Immature natural killer cell (primary cell): ENCODE measurements at regions not wholly inside any gene's neighbourhood (a gene's known extent, or its start where the extent isn't known, plus 50 kb on each side); places are given as distances from the start of the nearest gene placed in this dataset.
A peak's percentile ranks its signal among the peaks of the same experiment; 100 is the strongest.

Experiments
- DNase-seq, 3 donors: peaks; one replicate each; pipeline ENCODE4 v3.0.0; 2022; ENCODE audit warnings: mixed read lengths in 1 of 3
- H3K27ac Mint-ChIP-seq, 6 donors: one replicate each; pipeline ENCODE4 v1.8.0; 2020; ENCODE audit warnings: mixed read lengths in 6 of 6, mild to moderate bottlenecking in 5 of 6, inconsistent platforms in 4 of 6, moderate library complexity in 3 of 6
- H3K27me3 Mint-ChIP-seq, 3 donors: one replicate each; pipeline ENCODE4 v1.8.0; 2020 to 2021; ENCODE audit warnings: low read depth in 3 of 3, mild to moderate bottlenecking in 3 of 3, mixed read lengths in 3 of 3, moderate library complexity in 3 of 3, inconsistent platforms in 1 of 3
- H3K36me3 Mint-ChIP-seq, 3 donors: one replicate each; pipeline ENCODE4 v1.8.0; 2020; ENCODE audit warnings: mixed read lengths in 3 of 3, inconsistent platforms in 2 of 3, mild to moderate bottlenecking in 2 of 3
- H3K4me1 Mint-ChIP-seq, 2 donors: one replicate each; pipeline ENCODE4 v1.8.0; 2020; ENCODE audit warnings: inconsistent platforms in 2 of 2, mild to moderate bottlenecking in 2 of 2, mixed read lengths in 2 of 2, moderate library complexity in 1 of 2
- H3K4me3 Mint-ChIP-seq, 5 donors: one replicate each; pipeline ENCODE4 v1.8.0; 2020; ENCODE audit warnings: mild to moderate bottlenecking in 5 of 5, mixed read lengths in 5 of 5, inconsistent platforms in 3 of 5, moderate library complexity in 3 of 5
- H3K9me3 Mint-ChIP-seq, 6 donors: one replicate each; pipeline ENCODE4 v1.8.0; 2020; ENCODE audit warnings: mild to moderate bottlenecking in 6 of 6, mixed read lengths in 6 of 6, inconsistent platforms in 4 of 6, moderate library complexity in 3 of 6

DNA sequence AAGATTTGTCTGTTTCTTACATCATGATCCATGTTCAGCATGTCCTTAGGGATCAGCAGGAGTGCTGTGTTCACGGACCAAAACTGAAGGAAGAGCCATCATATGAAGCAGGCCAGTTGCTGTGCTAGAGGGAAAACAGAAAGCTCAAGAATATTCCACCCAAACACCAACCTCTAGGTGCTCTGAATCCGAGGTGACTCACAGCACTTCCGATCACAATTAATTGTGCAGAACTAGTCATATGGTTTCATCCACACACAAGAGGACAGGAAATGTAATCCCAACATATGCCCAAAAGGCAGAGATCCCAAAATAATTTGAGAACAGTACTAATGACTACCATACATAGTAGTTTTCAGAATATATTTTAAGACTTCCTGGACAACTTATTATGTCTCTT lies 257.9 kb upstream of the KCNH8 start:
- no peak for DNase-seq
- H3K4me3 Mint-ChIP-seq: peak overlapping the region in 1 of 5 donors; percentile 17
- peaks cover 0 to 2% (median 0%) of the 10 kb centered on the region in 6 donors for H3K9me3 Mint-ChIP-seq
- H3K27ac Mint-ChIP-seq: no peak overlapping the region
- H3K36me3 Mint-ChIP-seq: peaks cover 0 to 4% (median 0%) of the 10 kb centered on the region in 3 donors
- H3K27me3 Mint-ChIP-seq: peaks cover 9 to 24% (median 16%) of the 10 kb centered on the region in 3 donors
- peaks cover 23 to 29% of the 10 kb centered on the region in 2 donors for H3K4me1 Mint-ChIP-seq

DNA sequence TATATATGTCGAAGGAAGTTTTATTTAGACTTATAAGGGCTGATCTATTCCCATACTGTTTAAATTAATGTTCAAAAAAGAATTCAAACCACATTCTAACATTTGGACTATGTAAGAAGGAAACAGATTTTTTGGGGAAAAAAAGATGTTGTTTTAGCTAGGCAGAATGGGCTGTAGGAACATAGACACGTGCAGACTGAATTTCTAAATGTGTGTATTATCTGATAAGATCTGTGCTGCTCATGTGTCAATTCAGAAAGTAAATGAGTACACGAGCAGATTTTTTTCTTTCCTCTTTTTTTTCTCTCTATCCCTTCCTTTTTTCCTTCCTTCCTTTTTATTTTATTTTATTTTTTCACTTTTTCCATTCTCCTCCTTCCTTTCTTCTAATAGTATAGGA lies 259.5 kb upstream of the KCNH8 start:
- Mint-ChIP-seq H3K4me3 (no peak overlapping the region), H3K27ac (no peak overlapping the region), H3K27me3 (peaks cover 8 to 22% (median 13%) of the 10 kb centered on the region in 3 donors), H3K9me3 (peaks cover 0 to 4% (median 0%) of the 10 kb centered on the region in 6 donors), H3K36me3 (peaks cover 0 to 4% (median 0%) of the 10 kb centered on the region in 3 donors), H3K4me1 (peaks cover 23 to 29% of the 10 kb centered on the region in 2 donors)
- no peak for DNase-seq

DNA sequence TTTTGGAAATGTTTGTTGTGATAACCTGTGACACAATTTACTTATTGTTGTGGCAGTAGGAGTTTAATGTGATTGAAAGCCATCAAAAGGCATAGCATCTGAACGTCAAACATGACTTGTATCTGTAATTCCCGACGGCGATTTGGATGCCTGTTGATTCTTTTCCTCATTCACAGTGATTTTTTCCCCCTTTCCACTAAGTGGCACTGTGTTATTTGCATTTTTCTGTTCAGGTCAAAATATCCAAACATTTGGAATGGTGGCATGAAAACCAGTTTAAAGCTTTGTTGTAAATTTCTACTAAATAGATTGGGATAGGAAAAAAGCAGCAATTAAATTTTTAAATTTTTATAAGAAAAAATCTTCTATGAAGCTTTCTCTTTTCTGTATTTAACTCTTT lies 259.9 kb upstream of the KCNH8 start:
- H3K4me1 Mint-ChIP-seq: peaks cover 23 to 29% of the 10 kb centered on the region in 2 donors
- peaks cover 8 to 22% (median 13%) of the 10 kb centered on the region in 3 donors for H3K27me3 Mint-ChIP-seq
- H3K36me3 Mint-ChIP-seq: peaks cover 0 to 4% (median 0%) of the 10 kb centered on the region in 3 donors
- H3K4me3 Mint-ChIP-seq: no peak overlapping the region
- no peak overlapping the region for H3K27ac Mint-ChIP-seq
- DNase-seq: no peak
- H3K9me3 Mint-ChIP-seq: peaks cover 0 to 4% (median 0%) of the 10 kb centered on the region in 6 donors

DNA sequence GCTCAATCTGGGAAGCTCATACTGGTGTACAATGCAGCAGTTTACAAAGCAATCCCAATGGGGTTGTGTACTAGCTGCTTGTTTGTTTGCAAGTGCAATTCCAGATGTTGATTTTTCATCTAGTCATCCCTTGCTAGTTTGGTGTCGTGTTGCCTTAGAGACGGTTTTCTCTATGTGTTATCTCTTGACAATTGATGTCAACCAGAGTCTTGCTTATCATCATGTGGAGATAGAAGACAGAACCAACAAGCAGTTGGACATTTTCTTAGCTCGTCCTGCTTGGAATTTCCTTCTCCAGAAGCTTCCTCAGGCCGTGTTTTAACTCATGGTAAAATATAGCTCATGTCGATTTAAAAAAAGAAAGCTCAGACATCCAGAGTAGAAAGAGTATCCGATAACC lies 262.0 kb upstream of the KCNH8 start:
- H3K4me1 Mint-ChIP-seq: peaks cover 11 to 13% of the 10 kb centered on the region in 2 donors
- H3K27me3 Mint-ChIP-seq: peaks cover 8 to 13% (median 10%) of the 10 kb centered on the region in 3 donors
- DNase-seq: no peak
- peaks cover 0 to 4% (median 0%) of the 10 kb centered on the region in 3 donors for H3K36me3 Mint-ChIP-seq
- H3K27ac Mint-ChIP-seq: no peak overlapping the region
- no peak overlapping the region for H3K4me3 Mint-ChIP-seq
- peaks cover 0 to 4% (median 0%) of the 10 kb centered on the region in 6 donors for H3K9me3 Mint-ChIP-seq

DNA sequence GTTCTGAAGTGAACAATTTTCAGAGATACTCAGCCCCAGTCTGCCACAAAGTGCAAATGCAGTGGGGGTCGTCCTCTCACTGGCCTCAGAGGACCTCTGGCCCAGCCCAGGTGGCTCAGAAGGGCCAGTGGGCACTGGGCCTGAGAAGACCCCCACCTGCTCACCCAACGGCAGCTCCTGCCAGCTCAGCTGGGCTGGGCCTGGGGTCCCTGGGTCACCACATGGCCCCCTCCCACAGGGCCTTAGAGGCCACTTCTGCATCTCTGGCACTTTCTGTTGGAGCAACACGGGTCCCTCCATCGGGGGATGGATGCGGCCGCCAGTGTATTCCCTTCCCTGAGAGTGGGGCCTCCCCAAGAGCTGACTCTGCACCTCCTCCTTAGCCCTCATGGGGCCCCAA lies 262.7 kb upstream of the KCNH8 start:
- Mint-ChIP-seq H3K27ac (no peak overlapping the region), H3K4me1 (peaks cover 5 to 6% of the 10 kb centered on the region in 2 donors), H3K9me3 (peaks cover 0 to 4% (median 0%) of the 10 kb centered on the region in 6 donors), H3K27me3 (peaks cover 8 to 15% (median 10%) of the 10 kb centered on the region in 3 donors), H3K4me3 (no peak overlapping the region), H3K36me3 (peaks cover 0 to 4% (median 0%) of the 10 kb centered on the region in 3 donors)
- no peak for DNase-seq

DNA sequence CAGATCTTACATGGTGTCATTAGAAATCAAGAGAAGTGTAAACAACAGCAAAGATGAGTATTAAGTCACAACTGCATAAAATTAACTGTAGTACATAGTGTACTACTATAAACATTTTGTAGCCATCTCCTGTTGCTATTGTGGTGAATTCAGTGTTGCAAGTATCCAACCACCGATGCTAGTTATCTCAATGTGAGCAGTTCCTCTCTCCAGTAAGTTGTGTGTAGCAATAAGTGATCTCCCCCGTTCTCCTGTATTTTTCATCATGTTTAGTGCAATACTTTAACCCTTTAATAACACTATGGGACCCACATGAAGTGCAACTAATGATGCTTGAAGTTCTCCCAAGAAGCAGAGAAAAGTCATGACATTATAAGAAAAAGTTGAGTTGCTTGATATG lies 264.7 kb upstream of the KCNH8 start:
- no peaks in the 10 kb centered on the region for H3K4me1 Mint-ChIP-seq
- peaks cover 0 to 4% (median 0%) of the 10 kb centered on the region in 3 donors for H3K36me3 Mint-ChIP-seq
- H3K27me3 Mint-ChIP-seq: peaks cover 3 to 9% (median 7%) of the 10 kb centered on the region in 3 donors

DNA sequence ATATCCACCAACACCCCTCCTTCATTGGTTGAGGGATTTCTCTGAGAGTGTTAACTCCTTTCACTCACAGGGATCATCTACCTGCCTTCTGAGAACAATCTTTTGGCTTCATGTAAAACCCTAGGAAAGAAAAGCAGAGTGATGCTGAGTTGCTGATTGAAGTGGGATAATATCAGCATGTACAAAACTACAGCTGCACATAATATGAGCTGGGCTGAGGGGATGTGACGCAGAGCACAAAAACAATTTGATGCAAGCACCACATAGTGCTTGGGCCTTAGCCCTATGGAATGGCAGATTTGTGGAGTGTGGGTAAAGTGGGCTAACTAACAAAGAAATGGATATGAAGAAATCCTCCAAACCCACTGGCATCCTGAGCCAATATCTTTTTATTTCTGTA lies 267.6 kb upstream of the KCNH8 start:
- H3K4me3 Mint-ChIP-seq: no peak overlapping the region
- no peaks in the 10 kb centered on the region for H3K36me3 Mint-ChIP-seq
- H3K9me3 Mint-ChIP-seq: peaks cover 0 to 2% (median 0%) of the 10 kb centered on the region in 6 donors
- peaks cover 3 to 6% (median 6%) of the 10 kb centered on the region in 3 donors for H3K27me3 Mint-ChIP-seq
- H3K27ac Mint-ChIP-seq: no peak overlapping the region
- DNase-seq: no peak
- H3K4me1 Mint-ChIP-seq: no peaks in the 10 kb centered on the region

More for the DNA sequence above, 264.7 kb upstream of the KCNH8 start:
- H3K9me3 Mint-ChIP-seq: peaks cover 0 to 4% (median 0%) of the 10 kb centered on the region in 6 donors
- H3K4me3 Mint-ChIP-seq: no peak overlapping the region
- DNase-seq: no peak
- H3K27ac Mint-ChIP-seq: no peak overlapping the region

DNA sequence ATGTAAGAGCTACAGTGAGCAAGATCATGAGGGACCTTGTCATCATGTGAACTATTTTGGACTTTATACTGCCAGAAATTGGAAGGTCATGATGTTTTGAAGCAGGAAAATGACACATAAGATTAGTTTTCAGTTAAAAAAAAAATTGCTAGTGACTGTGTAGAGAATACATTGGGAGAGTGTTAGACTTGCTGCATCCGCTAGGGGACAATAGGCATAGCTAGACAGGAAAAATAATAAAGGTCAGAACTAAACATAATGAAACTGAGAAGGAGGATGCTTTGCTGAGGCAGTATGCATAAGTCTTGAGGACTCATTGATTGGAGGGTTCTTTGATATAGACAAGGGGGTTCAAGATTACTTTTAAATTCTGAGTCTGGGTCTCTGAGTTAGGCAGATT lies 275.8 kb upstream of the KCNH8 start:
- Mint-ChIP-seq H3K9me3 (no peaks in the 10 kb centered on the region), H3K27ac (no peak overlapping the region), H3K4me1 (no peaks in the 10 kb centered on the region), H3K36me3 (no peaks in the 10 kb centered on the region), H3K27me3 (peaks cover 0 to 12% (median 4%) of the 10 kb centered on the region in 3 donors), H3K4me3 (no peak overlapping the region)
- no peak for DNase-seq

DNA sequence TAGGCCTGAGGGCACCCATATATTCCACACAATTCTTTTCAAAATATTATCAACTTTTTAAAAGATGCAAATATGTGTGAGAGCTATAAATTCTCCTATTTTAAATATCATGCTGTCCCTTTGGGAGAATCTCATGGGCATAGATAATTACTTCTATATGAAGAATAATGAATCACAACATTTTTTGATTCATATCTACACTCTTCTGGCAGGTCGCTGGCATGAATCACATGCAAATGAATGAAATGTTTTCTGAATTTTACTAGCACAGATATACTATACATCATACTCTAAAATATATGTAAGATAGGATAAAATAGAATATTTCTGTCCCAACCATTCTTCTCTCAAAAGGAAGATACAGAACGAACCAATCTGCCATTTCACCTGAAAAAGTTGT lies 277.7 kb upstream of the KCNH8 start:
- Mint-ChIP-seq H3K27ac (no peak overlapping the region), H3K36me3 (no peaks in the 10 kb centered on the region), H3K4me3 (no peak overlapping the region), H3K27me3 (peaks cover 0 to 10% (median 4%) of the 10 kb centered on the region in 3 donors), H3K4me1 (no peaks in the 10 kb centered on the region), H3K9me3 (no peaks in the 10 kb centered on the region)
- no peak for DNase-seq

DNA sequence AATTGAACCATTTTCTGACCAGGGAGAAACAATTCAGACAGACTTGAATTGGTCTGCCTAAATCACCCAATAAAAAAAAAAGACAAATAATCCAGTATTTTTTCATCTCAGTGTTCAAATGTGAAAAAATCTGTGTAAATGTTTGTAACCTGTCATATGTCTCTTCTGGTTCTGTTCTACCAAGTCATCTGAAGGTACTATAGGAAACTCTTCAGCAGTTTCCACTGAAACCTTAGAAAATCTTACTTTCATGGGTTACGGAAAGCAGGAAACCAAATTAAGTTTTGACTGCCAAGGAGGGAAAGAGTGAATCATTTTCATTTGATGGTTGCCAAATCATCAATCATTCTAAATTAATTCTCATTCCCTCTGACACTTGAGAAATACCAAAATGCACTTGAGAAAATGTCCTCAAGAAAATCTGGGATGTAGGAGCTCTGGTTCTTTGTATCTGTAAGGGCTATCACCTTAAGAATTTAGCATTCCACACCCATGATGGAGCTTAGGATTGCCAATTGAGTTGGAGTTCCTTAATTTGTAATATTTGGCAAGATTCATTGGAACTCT lies 278.2 kb upstream of the KCNH8 start:
- Mint-ChIP-seq H3K9me3 (no peaks in the 10 kb centered on the region), H3K36me3 (no peaks in the 10 kb centered on the region), H3K4me1 (no peaks in the 10 kb centered on the region), H3K27me3 (peaks cover 0 to 10% (median 4%) of the 10 kb centered on the region in 3 donors), H3K27ac (no peak overlapping the region), H3K4me3 (no peak overlapping the region)
- no peak for DNase-seq

DNA sequence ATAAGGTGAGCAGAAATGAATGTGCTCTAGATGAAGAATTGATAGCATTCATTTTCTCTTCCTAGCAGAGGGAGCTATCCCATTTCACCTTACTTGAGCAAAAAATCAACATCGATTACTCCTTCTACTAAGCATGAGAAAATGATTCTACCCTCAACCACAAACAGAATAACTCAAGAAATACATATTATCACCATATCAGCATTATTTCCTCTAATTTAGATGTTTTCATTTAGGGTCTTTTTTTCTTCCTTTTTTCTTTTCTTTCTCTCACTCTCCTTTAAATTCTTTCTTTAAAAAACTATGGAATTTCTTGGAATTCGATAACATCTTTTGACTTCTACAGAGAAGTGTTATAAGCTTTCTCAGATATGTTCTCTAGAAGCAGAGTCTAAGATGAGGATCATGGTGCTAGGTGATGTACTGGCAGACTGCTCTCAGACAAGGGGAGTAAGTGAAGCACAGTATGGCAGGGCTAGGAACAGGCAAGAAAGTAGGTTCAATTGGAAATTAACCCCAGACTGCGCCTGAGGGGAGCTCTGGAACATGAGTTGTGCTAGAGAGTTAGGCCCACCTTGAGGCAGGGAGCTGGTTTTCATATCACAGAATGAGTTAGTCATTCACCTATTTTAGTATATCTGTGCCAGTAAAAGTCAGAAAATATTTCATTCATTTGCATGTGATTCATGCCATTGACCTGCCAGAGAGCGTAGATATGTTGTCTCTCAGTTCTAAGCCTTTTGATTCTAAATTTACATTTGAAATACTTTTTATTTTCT lies 279.2 kb upstream of the KCNH8 start:
- H3K27me3 Mint-ChIP-seq: peaks cover 0 to 10% (median 4%) of the 10 kb centered on the region in 3 donors
- H3K4me3 Mint-ChIP-seq: no peak overlapping the region
- no peak overlapping the region for H3K27ac Mint-ChIP-seq
- no peaks in the 10 kb centered on the region for H3K36me3 Mint-ChIP-seq
- H3K9me3 Mint-ChIP-seq: no peaks in the 10 kb centered on the region
- no peak for DNase-seq
- no peaks in the 10 kb centered on the region for H3K4me1 Mint-ChIP-seq

DNA sequence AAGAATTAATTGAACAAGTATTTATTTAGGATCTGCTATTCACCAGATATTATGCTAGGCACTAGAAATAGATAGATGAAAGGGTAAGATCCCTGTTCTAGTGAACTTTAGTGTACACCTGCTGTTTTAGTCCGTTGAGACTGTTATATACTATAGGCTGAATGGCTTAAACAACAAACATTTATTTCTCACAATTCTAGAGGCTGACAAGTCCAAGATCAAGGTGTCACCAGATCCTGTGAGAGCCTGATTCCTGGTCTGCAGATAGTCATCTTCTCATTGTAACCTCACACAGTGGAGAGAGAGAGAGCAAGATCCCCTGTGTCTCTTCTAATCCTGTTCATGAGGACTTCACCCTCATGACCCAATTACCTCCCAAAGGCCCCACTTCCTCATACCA lies 281.4 kb upstream of the KCNH8 start:
- no peak overlapping the region for H3K27ac Mint-ChIP-seq
- H3K4me3 Mint-ChIP-seq: no peak overlapping the region
- no peaks in the 10 kb centered on the region for H3K4me1 Mint-ChIP-seq
- no peaks in the 10 kb centered on the region for H3K36me3 Mint-ChIP-seq
- DNase-seq: no peak
- peaks cover 3 to 7% (median 4%) of the 10 kb centered on the region in 3 donors for H3K27me3 Mint-ChIP-seq
- no peaks in the 10 kb centered on the region for H3K9me3 Mint-ChIP-seq

DNA sequence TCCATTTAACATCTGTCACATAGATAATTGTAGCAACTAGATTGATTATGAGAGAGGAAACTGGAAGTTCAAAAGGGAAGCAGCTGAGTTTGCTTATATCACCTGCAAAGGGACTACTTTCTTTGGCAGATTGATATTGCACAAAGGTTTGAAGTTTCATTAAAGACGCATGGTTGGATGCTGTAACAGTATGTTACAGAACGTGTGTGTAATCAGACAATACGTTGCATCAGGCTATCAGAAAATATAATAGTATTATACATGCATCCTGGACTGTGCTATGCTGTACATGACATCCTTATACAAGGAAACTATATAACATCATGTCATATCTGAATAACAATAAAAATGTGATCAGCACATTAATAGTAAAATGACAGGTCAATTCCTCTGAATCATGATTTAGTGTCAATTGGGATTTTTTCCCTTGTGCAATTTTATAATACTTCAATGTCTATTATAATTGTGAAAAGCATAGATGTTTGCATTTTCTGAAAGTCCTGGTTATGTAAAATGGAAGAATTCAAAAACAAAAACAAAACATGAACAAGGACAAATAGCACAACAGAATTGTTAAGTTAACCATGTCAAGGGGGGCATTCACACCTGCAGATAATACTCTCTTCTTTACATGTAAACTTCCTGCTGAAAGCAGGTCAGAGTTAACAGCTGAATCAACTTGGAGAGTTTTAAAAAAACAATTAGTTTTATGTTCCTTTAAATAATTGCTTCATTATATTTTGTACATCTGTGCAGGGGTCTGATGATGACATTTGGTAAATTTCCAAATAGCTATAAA lies 283.2 kb upstream of the KCNH8 start:
- Mint-ChIP-seq H3K4me1 (no peaks in the 10 kb centered on the region), H3K27ac (no peak overlapping the region), H3K4me3 (no peak overlapping the region), H3K27me3 (peaks cover 3 to 7% (median 4%) of the 10 kb centered on the region in 3 donors), H3K36me3 (no peaks in the 10 kb centered on the region), H3K9me3 (peaks cover 0 to under 1% (median 0%) of the 10 kb centered on the region in 6 donors)
- DNase-seq: no peak

DNA sequence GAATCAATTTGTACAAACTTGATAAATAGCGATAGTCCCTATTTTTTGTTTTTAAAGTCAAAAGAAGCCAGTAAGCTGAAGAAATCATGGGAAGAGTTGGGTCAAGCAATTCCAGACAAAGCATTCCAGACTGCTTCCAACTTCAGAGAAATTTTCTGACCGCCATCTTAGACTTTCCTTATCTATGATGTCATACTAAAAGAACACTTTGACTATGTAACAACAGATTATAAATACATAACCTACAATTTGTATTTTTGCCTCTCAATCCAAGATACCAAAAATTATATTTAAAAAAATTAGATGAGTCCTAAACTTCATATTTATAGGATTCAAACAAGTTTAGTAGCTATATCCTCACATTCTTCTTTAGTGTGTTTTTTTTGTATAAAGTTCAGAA lies 286.2 kb upstream of the KCNH8 start:
- H3K4me3 Mint-ChIP-seq: no peak overlapping the region

More for the DNA sequence above, 286.2 kb upstream of the KCNH8 start:
- DNase-seq: no peak
- Mint-ChIP-seq H3K9me3 (peaks cover 0 to 4% (median 0%) of the 10 kb centered on the region in 6 donors), H3K36me3 (no peaks in the 10 kb centered on the region), H3K27me3 (peaks cover 0 to 8% (median 2%) of the 10 kb centered on the region in 3 donors), H3K27ac (no peak overlapping the region), H3K4me1 (no peaks in the 10 kb centered on the region)
